GM18526 (cell line): ENCODE measurements at regions not wholly inside any gene's neighbourhood (a gene's known extent, or its start where the extent isn't known, plus 50 kb on each side); places are given as distances from the start of the nearest gene placed in this dataset.

Source experiments
- POLR2A ChIP-seq: IDR thresholded peaks from 3 replicates; pipeline ENCODE4 v1.6.1; 2011; ENCODE audit not compliant: insufficient read length; ENCODE audit errors: extremely low read depth

DNA sequence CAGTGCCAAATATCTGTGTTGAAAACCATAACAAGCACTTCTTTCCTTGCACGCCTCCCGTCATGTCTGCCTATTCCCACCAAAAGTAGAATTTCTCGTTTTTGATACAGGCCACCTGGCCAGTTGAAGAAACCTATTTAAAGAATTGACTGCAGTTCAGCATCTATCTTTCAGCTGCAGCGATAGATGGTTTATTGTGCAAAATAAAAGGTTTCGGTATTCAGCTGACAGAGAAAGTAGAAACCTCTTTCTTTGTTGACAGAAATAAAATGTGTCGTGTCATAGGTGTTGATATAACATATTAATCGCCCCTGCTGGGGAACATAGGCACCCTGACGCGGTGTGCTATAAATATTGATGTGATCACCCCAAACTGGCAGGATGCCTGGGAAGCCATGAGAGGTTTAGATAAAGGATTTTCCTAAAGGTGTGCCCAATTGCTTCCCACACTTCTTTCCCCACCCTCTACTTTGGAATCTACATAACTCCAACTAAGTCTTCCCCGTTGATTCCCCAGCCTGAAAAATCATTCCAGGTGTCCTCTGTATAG lies 570.4 kb downstream of the CCDC85A start:
- no peak for TF ChIP-seq POLR2A

DNA sequence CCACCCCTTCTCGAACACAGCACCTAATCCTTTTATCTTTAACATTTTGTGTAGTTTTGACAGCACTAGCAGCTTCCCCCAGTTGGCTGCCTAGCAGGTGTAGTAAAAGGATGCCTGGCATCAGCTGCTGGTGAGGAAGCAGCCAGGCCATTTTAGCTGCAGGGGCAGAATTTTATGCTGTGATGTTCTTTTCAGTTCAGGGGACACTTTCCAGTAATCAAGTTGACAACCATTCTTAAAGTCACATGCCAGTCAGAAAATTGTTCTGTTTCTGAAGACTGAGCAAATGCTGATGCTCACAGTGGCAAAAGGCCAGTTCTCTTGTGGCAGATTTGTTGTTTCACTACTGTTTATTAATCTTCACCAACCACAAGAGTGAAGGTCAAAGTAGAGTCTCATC lies 570.8 kb downstream of the CCDC85A start:
- TF ChIP-seq POLR2A = no peak

DNA sequence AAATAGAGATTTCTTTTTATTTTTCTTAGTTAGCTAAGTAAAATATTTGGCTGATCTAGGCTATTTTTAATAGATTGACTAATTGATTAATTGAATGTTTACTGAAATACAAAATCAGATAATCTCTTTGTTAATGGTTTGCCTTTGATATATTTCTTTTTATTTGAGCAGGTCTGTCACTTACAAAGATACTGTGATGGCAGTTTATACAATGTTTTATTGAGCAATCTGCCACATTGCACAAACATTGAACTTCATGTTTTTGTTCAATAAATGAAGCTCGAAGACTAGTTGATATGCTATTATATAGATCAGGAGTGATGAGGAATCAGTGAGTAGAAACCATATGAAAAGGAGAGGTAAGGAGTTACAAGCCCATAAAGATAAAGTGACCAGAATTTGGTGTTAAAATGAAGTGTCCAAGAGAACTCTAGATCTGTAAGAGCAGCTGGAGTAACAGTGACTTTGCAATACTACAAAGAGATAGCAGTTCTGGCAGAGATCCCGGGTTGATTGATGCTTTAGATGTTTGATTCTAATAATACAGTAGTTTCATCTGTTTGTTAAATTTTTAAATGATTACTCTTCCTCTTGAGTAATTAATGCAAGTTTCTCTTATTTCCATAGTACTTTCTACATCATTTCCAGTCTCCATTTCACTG lies 574.2 kb downstream of the CCDC85A start:
- no peak for TF ChIP-seq POLR2A

DNA sequence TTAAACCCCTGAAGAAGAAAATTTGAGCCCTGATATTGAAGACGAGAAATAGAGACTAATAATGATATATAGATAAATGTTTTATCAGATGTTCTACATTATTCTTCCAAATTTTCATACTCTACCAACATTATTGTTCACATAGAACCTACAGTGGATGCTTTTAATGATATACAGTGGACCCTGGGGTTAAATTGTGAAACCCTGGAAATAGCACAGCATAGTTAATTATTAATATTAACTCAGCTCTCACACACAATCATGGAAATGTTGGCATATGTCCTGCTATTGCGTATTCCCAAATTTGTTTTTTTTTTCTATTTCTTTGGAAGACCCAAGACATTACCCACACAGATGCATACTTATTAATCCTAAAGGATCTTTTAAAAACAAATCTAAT lies 579.9 kb downstream of the CCDC85A start:
- no peak for TF ChIP-seq POLR2A

DNA sequence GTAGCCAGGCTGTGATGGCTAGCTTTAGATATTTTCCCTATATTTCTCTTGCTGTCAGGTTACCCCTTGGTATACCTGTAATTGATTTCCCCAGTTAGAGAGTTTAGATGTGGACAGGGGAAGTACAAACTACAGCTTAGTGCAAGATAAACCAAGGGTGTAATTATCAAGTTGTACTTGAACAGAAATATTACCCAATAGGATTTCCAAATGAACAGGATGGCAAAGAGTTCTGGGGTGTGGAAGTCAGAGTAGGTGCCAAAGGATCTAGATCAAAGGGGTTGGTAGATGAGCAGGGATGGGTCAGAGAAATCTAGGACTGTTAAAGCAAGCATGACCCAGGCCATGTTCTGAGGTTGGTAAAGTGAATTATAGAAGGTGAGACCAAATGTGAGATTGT lies 585.2 kb downstream of the CCDC85A start:
- TF ChIP-seq POLR2A = no peak

GRCh38 chr2:56770490-56770889 lies 586.7 kb downstream of the CCDC85A start:
- TF ChIP-seq POLR2A = no peak

DNA sequence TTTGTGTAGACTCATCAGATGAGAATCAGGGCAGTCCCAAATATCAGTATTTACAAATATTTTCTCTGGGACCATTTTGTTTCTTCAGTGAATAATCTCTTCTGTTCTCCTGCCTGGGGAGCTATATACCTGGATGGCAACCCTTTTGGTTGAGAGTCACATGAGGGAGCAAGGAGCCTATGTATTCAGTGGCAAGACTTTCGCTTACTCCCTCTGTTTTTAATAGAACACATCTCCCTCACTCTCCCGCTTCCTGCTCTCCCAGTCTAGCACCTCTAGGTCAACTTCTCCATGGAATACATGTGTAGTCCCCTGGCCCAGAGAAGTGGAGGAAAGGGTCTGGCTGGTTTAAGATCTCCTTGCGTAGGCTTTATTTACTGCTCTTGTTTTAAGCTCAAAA lies 600.3 kb downstream of the CCDC85A start:
- TF ChIP-seq POLR2A = no peak

GRCh38 chr2:56801214-56801613 lies 617.4 kb downstream of the CCDC85A start:
- TF ChIP-seq POLR2A = no peak

GRCh38 chr2:56801770-56802169 lies 618.0 kb downstream of the CCDC85A start:
- TF ChIP-seq POLR2A = no peak

DNA sequence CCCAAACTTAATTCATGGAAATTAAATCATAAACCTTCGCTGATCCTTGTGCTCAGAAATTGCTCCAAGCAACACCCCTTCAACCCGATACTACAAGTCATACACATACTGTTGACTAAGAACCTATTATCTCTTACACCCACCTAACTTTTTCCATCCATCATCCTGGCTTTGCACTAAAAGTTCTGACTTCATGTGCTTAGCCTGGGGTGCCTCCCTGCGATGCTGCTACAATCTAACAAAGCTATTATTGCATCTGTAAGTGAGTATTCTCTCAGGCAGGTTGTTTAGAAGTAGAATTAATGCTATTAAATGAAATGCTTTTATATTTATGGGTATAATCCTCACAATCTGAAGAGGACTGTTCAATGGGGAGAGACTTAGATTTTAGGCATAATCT lies 619.8 kb downstream of the CCDC85A start:
- no peak for TF ChIP-seq POLR2A

DNA sequence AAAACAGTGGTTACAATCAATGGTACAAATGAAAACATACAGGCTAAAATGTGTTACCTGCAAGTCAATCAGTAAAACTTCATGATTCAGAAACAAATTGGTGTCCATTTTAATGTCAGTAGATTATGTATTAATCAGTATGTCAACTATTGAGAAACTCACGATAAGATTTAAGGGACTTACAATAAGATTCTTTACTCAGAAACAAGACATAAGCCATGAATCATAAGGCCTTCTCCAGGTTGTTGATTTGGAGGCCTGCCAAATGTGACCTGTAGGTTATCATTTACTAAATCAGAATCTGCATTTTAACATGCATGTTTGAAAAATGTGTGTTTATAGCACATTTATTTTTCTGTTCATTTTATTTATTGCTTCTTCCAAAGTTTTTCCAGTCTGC lies 623.1 kb downstream of the CCDC85A start:
- TF ChIP-seq POLR2A = no peak

DNA sequence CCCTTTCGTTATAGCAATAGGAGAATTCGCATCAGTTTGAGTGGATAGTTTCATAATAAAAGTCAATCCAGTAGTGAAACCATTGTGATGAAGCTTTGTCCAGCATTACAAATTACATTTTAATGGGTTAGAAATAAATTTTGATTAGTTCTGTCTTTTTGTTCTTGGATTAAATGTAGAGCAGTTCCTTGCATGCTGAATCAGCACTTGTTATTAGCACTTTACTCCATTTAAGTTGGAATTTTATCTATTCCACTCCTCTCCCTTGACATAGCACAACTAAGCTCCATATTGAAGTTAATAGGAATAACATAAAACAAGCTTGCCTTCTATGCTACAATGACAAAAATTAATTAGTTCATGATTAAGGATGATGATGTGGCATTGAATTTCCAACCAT lies 624.1 kb downstream of the CCDC85A start:
- TF ChIP-seq POLR2A = no peak

GRCh38 chr2:56811401-56811800 lies 627.6 kb downstream of the CCDC85A start:
- TF ChIP-seq POLR2A = no peak

- no peak for TF ChIP-seq POLR2A
These were observed 628.6 kb downstream of the CCDC85A start for GRCh38 chr2:56812432-56812831.

- TF ChIP-seq POLR2A = no peak
These were observed 629.7 kb downstream of the CCDC85A start for GRCh38 chr2:56813490-56813889.

- no peak for TF ChIP-seq POLR2A
These were observed 632.9 kb downstream of the CCDC85A start for GRCh38 chr2:56816666-56817065.

DNA sequence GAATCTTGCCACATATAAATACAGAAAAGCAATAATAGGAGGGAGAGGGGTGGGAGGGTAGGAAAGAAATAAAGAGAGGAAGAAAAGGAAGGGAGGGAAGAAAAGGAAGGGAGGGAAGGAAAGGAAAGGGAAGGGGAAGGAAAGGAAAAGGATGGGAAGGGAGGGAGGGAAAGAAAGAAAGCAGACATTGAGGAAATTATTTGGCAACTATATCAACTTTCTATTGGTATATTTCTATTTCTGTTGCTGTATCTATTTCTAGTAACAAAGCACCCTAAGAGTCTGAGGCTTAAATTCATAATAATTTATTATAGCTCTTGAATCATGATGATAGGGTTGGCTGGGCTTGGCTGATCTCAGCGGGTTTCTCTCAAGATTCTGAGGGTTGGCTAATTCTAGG lies 648.0 kb downstream of the CCDC85A start:
- TF ChIP-seq POLR2A = no peak

- no peak for TF ChIP-seq POLR2A
These were observed 650.9 kb downstream of the CCDC85A start for GRCh38 chr2:56834686-56835085.

DNA sequence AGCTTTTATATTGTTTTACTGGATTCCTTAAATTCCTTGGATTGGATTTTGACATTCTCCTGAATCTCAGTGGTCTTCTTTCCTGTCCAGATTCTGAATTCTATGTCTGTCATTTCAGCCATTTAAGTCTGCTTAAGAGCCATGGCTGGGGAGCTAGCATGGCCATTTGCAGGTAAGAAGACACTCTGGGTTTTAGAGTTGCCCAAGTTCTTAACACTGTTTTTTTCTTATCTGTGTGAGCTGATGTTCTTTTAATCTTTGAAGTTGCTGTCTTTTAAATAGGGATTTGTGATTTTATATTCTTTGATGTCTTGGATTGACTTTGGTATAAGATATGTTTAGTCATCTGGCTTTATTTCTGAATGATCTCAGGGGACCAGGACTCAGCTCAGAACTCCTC lies 677.2 kb downstream of the CCDC85A start:
- TF ChIP-seq POLR2A = no peak
